ENCODE measurements at regions not wholly inside any gene's neighbourhood (a gene's known extent, or its start where the extent isn't known, plus 50 kb on each side); places are given as distances from the start of the nearest gene placed in this dataset.

- TF ChIP-seq CTCF (IDR thresholded peaks at IDR 0.05) = no peak
- no peak for TF ChIP-seq EZH2 (IDR thresholded peaks at IDR 0.05; ENCODE audit: borderline replicate concordance, insufficient read depth, low read depth, low read length, poor library complexity, severe bottlenecking)
These were observed 62.0 kb upstream of the CD83 start for GRCh38 chr6:14055541-14055940.

Measured in B cell (primary cell).